Peyer's patch (tissue), 4 donors: ENCODE measurements at regions not wholly inside any gene's neighbourhood (a gene's known extent, or its start where the extent isn't known, plus 50 kb on each side); places are given as distances from the start of the nearest gene placed in this dataset.

Source experiments
- DNase-seq, 3 donors: peaks; one replicate each; pipeline ENCODE4 v3.0.0-alpha.2; 2017 to 2019
- H3K27ac ChIP-seq, 4 donors: fragments of 200-600 bp; sonication (generic); one replicate each; pipeline ENCODE4 v1.5.1; 2016 to 2019
- H3K27me3 ChIP-seq, 2 donors: fragments of 200-600 bp; sonication (generic); one replicate each; pipeline ENCODE4 v1.5.1; 2019
- H3K36me3 ChIP-seq, 3 donors: fragments of 200-600 bp; sonication (generic); one replicate each; pipeline ENCODE4 v1.5.1; 2016 to 2019
- H3K4me1 ChIP-seq, 4 donors: fragments of 200-600 bp; sonication (generic); one replicate each; pipeline ENCODE4 v1.5.1; 2016 to 2019
- H3K4me3 ChIP-seq, 4 donors: fragments of 200-600 bp; sonication (generic); 1 replicate in 3 of 4; 2 replicates in 1 of 4; pipeline ENCODE4 v1.5.1; 2016 to 2019; ENCODE audit warnings: mild to moderate bottlenecking in 1 of 4
- H3K9me3 ChIP-seq, 4 donors: fragments of 200-600 bp; sonication (generic); one replicate each; pipeline ENCODE4 v1.5.1; 2016 to 2019; ENCODE audit warnings: mild to moderate bottlenecking in 1 of 4
- CTCF ChIP-seq, 6 experiments: fragments of 450-650 bp in 4 of 6; fragments of 200-600 bp in 2 of 6; sonication (generic) in 1 of 6; IDR thresholded peaks; one replicate each; pipeline ENCODE4 v1.5.1; 2017 to 2019; ENCODE audit warnings: antibody characterized with exemption in 6 of 6, mild to moderate bottlenecking in 3 of 6, moderate library complexity in 1 of 6
- POLR2A ChIP-seq, 2 donors: fragments of 450-650 bp; IDR thresholded peaks; one replicate each; pipeline ENCODE4 v1.5.1; 2017; ENCODE audit warnings: antibody characterized with exemption in 2 of 2, mild to moderate bottlenecking in 2 of 2, moderate library complexity in 2 of 2

GRCh38 chr1:114342376-114342775 is 168.6 kb downstream of the TRIM33 start:
- no peak overlapping the region for H3K4me3 ChIP-seq
- H3K27me3 ChIP-seq = no peaks in the 10 kb centered on the region
- H3K4me1 ChIP-seq = peaks cover 0 to 10% (median 7%) of the 10 kb centered on the region in 4 donors
- H3K36me3 ChIP-seq = no peaks in the 10 kb centered on the region
- H3K9me3 ChIP-seq = no peaks in the 10 kb centered on the region
- H3K27ac ChIP-seq = peak overlapping the region in 1 of 4 donors; percentile 55
- peak in 2 of 3 donors; percentile 39 to 70 for DNase-seq
- TF ChIP-seq CTCF (IDR thresholded peaks at IDR 0.05) = no peak
- no peak for TF ChIP-seq POLR2A (IDR thresholded peaks at IDR 0.05)

GRCh38 chr1:114341856-114342255 is 169.1 kb downstream of the TRIM33 start:
- peak overlapping the region in 2 of 4 donors; percentile 7 to 38 for H3K27ac ChIP-seq
- no peak for TF ChIP-seq POLR2A (IDR thresholded peaks at IDR 0.05)
- no peak for TF ChIP-seq CTCF (IDR thresholded peaks at IDR 0.05)
- DNase-seq = no peak
- H3K36me3 ChIP-seq = no peaks in the 10 kb centered on the region
- H3K4me3 ChIP-seq = no peak overlapping the region
- H3K4me1 ChIP-seq = peaks cover 0 to 10% (median 7%) of the 10 kb centered on the region in 4 donors
- H3K27me3 ChIP-seq = no peaks in the 10 kb centered on the region
- H3K9me3 ChIP-seq = no peaks in the 10 kb centered on the region

GRCh38 chr1:114341299-114341698 is 169.7 kb downstream of the TRIM33 start:
- Histone ChIP-seq H3K27ac (peak overlapping the region in 2 of 4 donors; percentile 7 to 38), H3K36me3 (no peaks in the 10 kb centered on the region), H3K4me1 (peaks cover 0 to 6% (median 5%) of the 10 kb centered on the region in 4 donors), H3K4me3 (no peak overlapping the region), H3K27me3 (no peaks in the 10 kb centered on the region), H3K9me3 (no peaks in the 10 kb centered on the region)
- TF ChIP-seq CTCF (IDR thresholded peaks at IDR 0.05) (no peak), POLR2A (IDR thresholded peaks at IDR 0.05) (no peak)
- DNase-seq = peak in 1 of 3 donors; percentile 54

GRCh38 chr1:114340892-114341291 is 170.1 kb downstream of the TRIM33 start:
- H3K27ac ChIP-seq = no peak overlapping the region
- H3K36me3 ChIP-seq = no peaks in the 10 kb centered on the region
- H3K27me3 ChIP-seq = no peaks in the 10 kb centered on the region
- no peak for DNase-seq
- H3K4me1 ChIP-seq = peaks cover 0 to 4% (median 1%) of the 10 kb centered on the region in 4 donors
- TF ChIP-seq POLR2A (IDR thresholded peaks at IDR 0.05) (no peak), CTCF (IDR thresholded peaks at IDR 0.05) (no peak)
- no peaks in the 10 kb centered on the region for H3K9me3 ChIP-seq
- no peak overlapping the region for H3K4me3 ChIP-seq

- H3K36me3 ChIP-seq = no peaks in the 10 kb centered on the region
- H3K4me3 ChIP-seq = no peak overlapping the region
- H3K27ac ChIP-seq = no peak overlapping the region
- H3K9me3 ChIP-seq = no peaks in the 10 kb centered on the region
- no peak for DNase-seq
- TF ChIP-seq CTCF (IDR thresholded peaks at IDR 0.05) = no peak
- TF ChIP-seq POLR2A (IDR thresholded peaks at IDR 0.05) = no peak
- no peaks in the 10 kb centered on the region for H3K4me1 ChIP-seq
- H3K27me3 ChIP-seq = no peaks in the 10 kb centered on the region
Observed at GRCh38 chr1:114339379-114339778, 171.6 kb downstream of the TRIM33 start.
